ENCODE measurements at regions not wholly inside any gene's neighbourhood (a gene's known extent, or its start where the extent isn't known, plus 50 kb on each side); places are given as distances from the start of the nearest gene placed in this dataset.

DNA sequence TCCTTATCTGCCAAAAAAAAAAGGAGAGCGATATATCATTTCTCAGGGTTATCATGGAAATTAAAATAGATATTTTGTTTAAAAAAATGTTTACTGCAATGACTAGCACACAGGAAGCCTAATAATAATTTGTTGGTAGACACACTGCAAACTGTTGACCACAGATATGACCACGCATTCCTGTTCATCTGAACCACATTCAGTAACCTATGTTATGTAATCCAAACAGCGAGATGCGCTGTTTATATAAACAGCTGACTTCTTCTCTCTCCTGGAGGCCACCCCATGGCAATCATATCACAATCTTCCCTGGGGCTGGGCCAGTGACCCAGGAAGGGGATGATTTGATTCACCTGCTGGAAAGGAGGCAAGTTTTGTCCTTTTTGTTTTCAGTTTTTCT lies 129.3 kb upstream of the UST start:
- Histone ChIP-seq H3K4me1 (ENCODE audit: control insufficient read depth in 2 of 2, insufficient read depth in 2 of 2, low read length in 2 of 2) (no peaks in the 10 kb centered on the region), H3K9me3 (ENCODE audit: control extremely low read depth in 1 of 3, control insufficient read depth in 2 of 3, insufficient read depth in 1 of 3, low read length in 2 of 3) (no peaks in the 10 kb centered on the region), H4K20me1 (ENCODE audit: control insufficient read depth, insufficient read depth, low read length, poor library complexity, severe bottlenecking) (no peaks in the 10 kb centered on the region), H2AFZ (ENCODE audit: insufficient read depth, low read depth, low read length, poor library complexity, severe bottlenecking) (no peak overlapping the region), H3K9ac (ENCODE audit: low read length) (no peak overlapping the region), H3K79me2 (ENCODE audit: control insufficient read depth, insufficient read depth, low read length) (no peaks in the 10 kb centered on the region), H3K4me3 (ENCODE audit: control extremely low read depth in 1 of 5, extremely low read depth in 1 of 5, insufficient read depth in 1 of 5, low read depth in 2 of 5, low read length in 4 of 5) (no peak overlapping the region), H3K27me3 (replicated peaks in 1 of 4; ENCODE audit: control extremely low read depth in 1 of 4, control insufficient read depth in 3 of 4, insufficient read depth in 4 of 4, low read length in 3 of 4) (no peaks in the 10 kb centered on the region), H3K27ac (ENCODE audit: low read length in 2 of 2) (no peak overlapping the region), H3K4me2 (replicated peaks; ENCODE audit: low read depth, low read length, poor library complexity, severe bottlenecking) (no peak overlapping the region), H3K36me3 (replicated peaks in 1 of 2; ENCODE audit: control extremely low read depth in 1 of 2, control insufficient read depth in 1 of 2, extremely low read depth in 1 of 2, insufficient read depth in 2 of 2, low read length in 1 of 2) (no peaks in the 10 kb centered on the region)
- Mint-ChIP-seq H3K4me1 (peaks cover 2% of the 10 kb centered on the region), H3K9me3 (ENCODE audit: insufficient read depth) (no peaks in the 10 kb centered on the region), H3K4me3 (no peak overlapping the region), H3K27me3 (no peaks in the 10 kb centered on the region), H3K27ac (no peak overlapping the region)
- WGBS (ENCODE audit: insufficient coverage), result 83% methylated on average over 2 of the region's 4 CpGs
- ATAC-seq (ENCODE audit: low read depth), result no peak
- CTCF ChIA-PET, result no interaction called here
- POLR2A ChIA-PET, result no interaction called here
- intact Hi-C loops (cut with micrococcal nuclease), result no loop called here
- no peak for DNase-seq
- TF ChIP-seq, protein P1, sequence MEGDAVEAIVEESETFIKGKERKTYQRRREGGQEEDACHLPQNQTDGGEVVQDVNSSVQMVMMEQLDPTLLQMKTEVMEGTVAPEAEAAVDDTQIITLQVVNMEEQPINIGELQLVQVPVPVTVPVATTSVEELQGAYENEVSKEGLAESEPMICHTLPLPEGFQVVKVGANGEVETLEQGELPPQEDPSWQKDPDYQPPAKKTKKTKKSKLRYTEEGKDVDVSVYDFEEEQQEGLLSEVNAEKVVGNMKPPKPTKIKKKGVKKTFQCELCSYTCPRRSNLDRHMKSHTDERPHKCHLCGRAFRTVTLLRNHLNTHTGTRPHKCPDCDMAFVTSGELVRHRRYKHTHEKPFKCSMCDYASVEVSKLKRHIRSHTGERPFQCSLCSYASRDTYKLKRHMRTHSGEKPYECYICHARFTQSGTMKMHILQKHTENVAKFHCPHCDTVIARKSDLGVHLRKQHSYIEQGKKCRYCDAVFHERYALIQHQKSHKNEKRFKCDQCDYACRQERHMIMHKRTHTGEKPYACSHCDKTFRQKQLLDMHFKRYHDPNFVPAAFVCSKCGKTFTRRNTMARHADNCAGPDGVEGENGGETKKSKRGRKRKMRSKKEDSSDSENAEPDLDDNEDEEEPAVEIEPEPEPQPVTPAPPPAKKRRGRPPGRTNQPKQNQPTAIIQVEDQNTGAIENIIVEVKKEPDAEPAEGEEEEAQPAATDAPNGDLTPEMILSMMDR (IDR thresholded peaks at IDR 0.05), result no peak
- no peak for TF ChIP-seq EZH2 (IDR thresholded peaks at IDR 0.05; ENCODE audit: borderline replicate concordance, insufficient read depth, low read depth, low read length, poor library complexity, severe bottlenecking)

DNA sequence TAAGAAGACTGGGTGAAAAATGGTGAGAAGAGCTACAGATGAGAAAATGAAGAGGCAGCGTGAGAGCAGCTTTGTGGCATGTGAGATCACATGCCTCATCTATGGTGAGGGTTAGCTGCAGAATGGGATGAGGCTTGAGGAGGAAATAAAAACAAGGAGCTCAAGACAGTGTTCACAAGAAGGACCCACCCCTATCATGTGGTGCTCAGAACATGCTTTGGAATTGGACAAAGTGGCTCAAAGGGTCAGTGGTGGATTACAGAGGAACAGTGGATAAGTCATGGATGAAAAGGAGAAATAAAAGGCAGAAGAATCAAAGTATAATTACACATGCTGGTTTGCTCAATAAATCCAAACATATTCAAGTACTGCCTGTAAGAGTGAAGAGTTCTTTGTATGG lies 126.9 kb upstream of the UST start:
- POLR2A ChIA-PET, result no interaction called here
- CTCF ChIA-PET, result interaction anchor here (1.5 kb wide), 1 partner anchor 42 kb away, joined by 3 read pairs; no protein-coding TSS in a partner anchor
- Histone ChIP-seq H3K4me1 (ENCODE audit: control insufficient read depth in 2 of 2, insufficient read depth in 2 of 2, low read length in 2 of 2) (no peaks in the 10 kb centered on the region), H3K4me3 (ENCODE audit: control extremely low read depth in 1 of 5, extremely low read depth in 1 of 5, insufficient read depth in 1 of 5, low read depth in 2 of 5, low read length in 4 of 5) (no peak overlapping the region), H3K4me2 (replicated peaks; ENCODE audit: low read depth, low read length, poor library complexity, severe bottlenecking) (no peak overlapping the region), H3K79me2 (ENCODE audit: control insufficient read depth, insufficient read depth, low read length) (no peaks in the 10 kb centered on the region), H3K9ac (ENCODE audit: low read length) (no peak overlapping the region), H3K27ac (ENCODE audit: low read length in 2 of 2) (no peak overlapping the region), H3K27me3 (replicated peaks in 1 of 4; ENCODE audit: control extremely low read depth in 1 of 4, control insufficient read depth in 3 of 4, insufficient read depth in 4 of 4, low read length in 3 of 4) (no peaks in the 10 kb centered on the region), H3K36me3 (replicated peaks in 1 of 2; ENCODE audit: control extremely low read depth in 1 of 2, control insufficient read depth in 1 of 2, extremely low read depth in 1 of 2, insufficient read depth in 2 of 2, low read length in 1 of 2) (no peaks in the 10 kb centered on the region), H2AFZ (ENCODE audit: insufficient read depth, low read depth, low read length, poor library complexity, severe bottlenecking) (no peak overlapping the region), H3K9me3 (ENCODE audit: control extremely low read depth in 1 of 3, control insufficient read depth in 2 of 3, insufficient read depth in 1 of 3, low read length in 2 of 3) (no peaks in the 10 kb centered on the region), H4K20me1 (ENCODE audit: control insufficient read depth, insufficient read depth, low read length, poor library complexity, severe bottlenecking) (no peaks in the 10 kb centered on the region)
- Mint-ChIP-seq H3K4me1 (peaks cover 2% of the 10 kb centered on the region), H3K27ac (no peak overlapping the region), H3K4me3 (no peak overlapping the region), H3K27me3 (no peaks in the 10 kb centered on the region), H3K9me3 (ENCODE audit: insufficient read depth) (no peaks in the 10 kb centered on the region)
- intact Hi-C loops (cut with micrococcal nuclease), result no loop called here
- ATAC-seq (ENCODE audit: low read depth) (no peak), DNase-seq (no peak)
- TF ChIP-seq EZH2 (IDR thresholded peaks at IDR 0.05; ENCODE audit: borderline replicate concordance, insufficient read depth, low read depth, low read length, poor library complexity, severe bottlenecking), result no peak
- TF ChIP-seq, protein P1 (IDR thresholded peaks at IDR 0.05), result no peak
- 100% methylated on average over 1 of the region's 1 CpG for WGBS (ENCODE audit: insufficient coverage)

Data from B cell (primary cell).